GM10248 (cell line): ENCODE measurements at regions not wholly inside any gene's neighbourhood (a gene's known extent, or its start where the extent isn't known, plus 50 kb on each side); places are given as distances from the start of the nearest gene placed in this dataset.

ENCODE experiments used
- CTCF ChIA-PET: fragments of 300-600 bp; sonication (Branson Sonifier 250); formaldehyde crosslinking; extraction: SDS; loops from one replicate; lab custom pipeline; 2021; ENCODE audit warnings: antibody characterized with exemption; lab: Yijun Ruan, JAX
- POLR2A ChIA-PET: fragments of 350-650 bp; sonication (Branson Sonifier 250); formaldehyde crosslinking; extraction: SDS; loops from one replicate; lab custom pipeline; 2020; ENCODE audit warnings: antibody characterized with exemption; lab: Yijun Ruan, JAX
- DNase-seq: peaks from one replicate; pipeline ENCODE4 v3.0.0; 2012; ENCODE audit errors: extremely low spot score
- CTCF ChIP-seq: IDR thresholded peaks from 2 replicates; pipeline ENCODE4 v1.5.1; 2012; ENCODE audit warnings: mild to moderate bottlenecking, low read depth; ENCODE audit errors: extremely low read depth, missing control alignments, control extremely low read depth

- ChIA-PET POLR2A (no interaction called here), CTCF (no interaction called here)
- no peak for TF ChIP-seq CTCF
- DNase-seq, result no peak
Measured at GRCh38 chr9:90458485-90458884, 184.1 kb downstream of the DIRAS2 start.

- no peak for TF ChIP-seq CTCF
- CTCF ChIA-PET, result interaction anchor here (1.8 kb wide), 1 partner anchor 12 kb away, joined by 6 read pairs; no protein-coding TSS in a partner anchor
- POLR2A ChIA-PET, result no interaction called here
- DNase-seq, result peak; percentile 30
Measured at GRCh38 chr9:90459321-90459720, 183.3 kb downstream of the DIRAS2 start.

- TF ChIP-seq CTCF, result no peak
- no peak for DNase-seq
- ChIA-PET CTCF (interaction anchor here (1.0 to 1.8 kb wide), 4 partner anchors 11 to 56 kb away, joined by 3 to 6 read pairs (median 3); no protein-coding TSS in a partner anchor), POLR2A (no interaction called here)
Measured at GRCh38 chr9:90460220-90460619, 182.4 kb downstream of the DIRAS2 start.

GRCh38 chr9:90464978-90465377 is 177.6 kb downstream of the DIRAS2 start:
- no peak for DNase-seq
- POLR2A ChIA-PET, result no interaction called here
- no peak for TF ChIP-seq CTCF
- CTCF ChIA-PET, result no interaction called here

GRCh38 chr9:90466441-90466840 is 176.2 kb downstream of the DIRAS2 start:
- ChIA-PET POLR2A (interaction anchor here (0.6 kb wide), 1 partner anchor 84 kb away, joined by 3 read pairs; no protein-coding TSS in a partner anchor), CTCF (no interaction called here)
- DNase-seq, result no peak
- TF ChIP-seq CTCF, result no peak

GRCh38 chr9:90469435-90469834 is 173.2 kb downstream of the DIRAS2 start:
- CTCF ChIA-PET, result interaction anchor here (1.2 to 1.7 kb wide), 2 partner anchors 10 to 21 kb away, joined by 3 to 4 read pairs; no protein-coding TSS in a partner anchor
- TF ChIP-seq CTCF, result no peak
- POLR2A ChIA-PET, result no interaction called here
- DNase-seq, result no peak
